ENCODE measurements at regions not wholly inside any gene's neighbourhood (a gene's known extent, or its start where the extent isn't known, plus 50 kb on each side); places are given as distances from the start of the nearest gene placed in this dataset.
"Not testable (repeated sequence)": the region's sequence is repeated elsewhere in the genome, so short reads cannot be mapped to it uniquely, and the experiment has no call there.

- TF ChIP-seq POLR2A (IDR thresholded peaks at IDR 0.05); CTCF (IDR thresholded peaks at IDR 0.05 in 4 of 5, conservative IDR thresholded peaks at IDR 0.05 in 1 of 5): not testable (repeated sequence)
These were observed 145.5 kb downstream of the DMRT2 start for GRCh38 chr9:1195636-1196035.
